Thyroid gland (tissue), 4 donors: ENCODE measurements at regions not wholly inside any gene's neighbourhood (a gene's known extent, or its start where the extent isn't known, plus 50 kb on each side); places are given as distances from the start of the nearest gene placed in this dataset.

Source experiments
- DNase-seq, 2 donors: peaks; one replicate each; pipeline ENCODE4 v3.0.0-alpha.2; 2019
- H3K27ac ChIP-seq, 3 donors: fragments of 200-600 bp; sonication (generic); 1 replicate in 2 of 3; 2 replicates in 1 of 3; pipeline ENCODE4 v1.5.1; 2016 to 2019; ENCODE audit warnings: mild to moderate bottlenecking in 1 of 3, moderate library complexity in 1 of 3
- H3K27me3 ChIP-seq: fragments of 200-600 bp; sonication (generic); one replicate; pipeline ENCODE4 v1.5.1; 2019
- H3K36me3 ChIP-seq, 2 donors: fragments of 200-600 bp; sonication (generic); one replicate each; pipeline ENCODE4 v1.5.1; 2016 to 2019
- H3K4me1 ChIP-seq, 2 donors: fragments of 200-600 bp; sonication (generic); one replicate each; pipeline ENCODE4 v1.5.1; 2017 to 2019
- H3K4me3 ChIP-seq, 3 donors: fragments of 200-600 bp; sonication (generic); replicated peaks in 1 of 3; 1 replicate in 2 of 3; 2 replicates in 1 of 3; pipeline ENCODE4 v1.5.1; 2016; ENCODE audit warnings: mild to moderate bottlenecking in 1 of 3
- H3K9me3 ChIP-seq: fragments of 200-600 bp; sonication (generic); one replicate; pipeline ENCODE4 v1.5.1; 2017
- CTCF ChIP-seq, 6 experiments: fragments of 200-600 bp in 3 of 6; fragments of 450-650 bp in 3 of 6; sonication (generic) in 3 of 6; IDR thresholded peaks; one replicate each; pipeline ENCODE4 v1.5.1; 2016 to 2019; ENCODE audit warnings: antibody characterized with exemption in 6 of 6, mild to moderate bottlenecking in 2 of 6, inconsistent platforms in 1 of 6, moderate library complexity in 1 of 6
- POLR2A ChIP-seq, 2 donors: fragments of 450-650 bp; IDR thresholded peaks; one replicate each; pipeline ENCODE4 v1.6.1; 2017; ENCODE audit warnings: antibody characterized with exemption in 2 of 2, mild to moderate bottlenecking in 2 of 2, moderate library complexity in 1 of 2
- WGBS, 2 donors: methylation state at CpG; one replicate each; pipeline ENCODE4 v1.1.5; 2017; 5-methylcytosine and 5-hydroxymethylcytosine counted together
- intact Hi-C: fragments of 100-400 bp; cut with DNase I; formaldehyde crosslinking; loops from one replicate; pipeline ENCODE4 v1.15.1; 2023

GRCh38 chr2:34549710-34550345, 950.7 kb upstream of the FAM98A start:
- intact Hi-C loops = no loop called here

GRCh38 chr2:34547900-34548299, 948.8 kb upstream of the FAM98A start:
- intact Hi-C loops = no loop called here
- H3K9me3 ChIP-seq = no peaks in the 10 kb centered on the region
- H3K36me3 ChIP-seq = no peaks in the 10 kb centered on the region
- no peak overlapping the region for H3K4me3 ChIP-seq
- H3K4me1 ChIP-seq = no peaks in the 10 kb centered on the region
- DNase-seq = no peak
- H3K27me3 ChIP-seq = no peaks in the 10 kb centered on the region
- no peak overlapping the region for H3K27ac ChIP-seq
- TF ChIP-seq CTCF (IDR thresholded peaks at IDR 0.05) = no peak
- no peak for TF ChIP-seq POLR2A (IDR thresholded peaks at IDR 0.05)
- 37 to 57% methylated on average over 2 to 3 of the region's 3 CpGs for WGBS, 2 donors

More at GRCh38 chr2:34549710-34550345, 950.7 kb upstream of the FAM98A start:
- WGBS, 2 donors = 88 to 92% methylated on average over 3 of the region's 3 CpGs
- TF ChIP-seq CTCF (IDR thresholded peaks at IDR 0.05) (no peak), POLR2A (IDR thresholded peaks at IDR 0.05) (no peak)
- H3K27ac ChIP-seq = no peak overlapping the region
- H3K4me1 ChIP-seq = no peaks in the 10 kb centered on the region
- no peak for DNase-seq
- H3K4me3 ChIP-seq = no peak overlapping the region
- H3K36me3 ChIP-seq = no peaks in the 10 kb centered on the region
- H3K27me3 ChIP-seq = no peaks in the 10 kb centered on the region
- no peaks in the 10 kb centered on the region for H3K9me3 ChIP-seq

- Histone ChIP-seq H3K27ac (no peak overlapping the region), H3K27me3 (no peaks in the 10 kb centered on the region), H3K4me1 (no peaks in the 10 kb centered on the region), H3K36me3 (no peaks in the 10 kb centered on the region), H3K4me3 (no peak overlapping the region), H3K9me3 (no peaks in the 10 kb centered on the region)
- TF ChIP-seq CTCF (IDR thresholded peaks at IDR 0.05) (no peak), POLR2A (IDR thresholded peaks at IDR 0.05) (no peak)
- intact Hi-C loops = no loop called here
- no peak for DNase-seq
- 85 to 86% methylated on average over 3 to 4 of the region's 4 CpGs for WGBS, 2 donors
Observed at GRCh38 chr2:34547340-34547739, 948.2 kb upstream of the FAM98A start.

GRCh38 chr2:34545486-34546136, 946.5 kb upstream of the FAM98A start:
- no peaks in the 10 kb centered on the region for H3K27me3 ChIP-seq
- WGBS, 2 donors = 92 to 96% methylated on average over 6 to 12 of the region's 12 CpGs
- intact Hi-C loops = no loop called here
- no peak overlapping the region for H3K4me3 ChIP-seq
- H3K27ac ChIP-seq = no peak overlapping the region
- no peak for DNase-seq
- TF ChIP-seq CTCF (IDR thresholded peaks at IDR 0.05) = no peak
- no peak for TF ChIP-seq POLR2A (IDR thresholded peaks at IDR 0.05)
- no peaks in the 10 kb centered on the region for H3K36me3 ChIP-seq
- H3K4me1 ChIP-seq = no peaks in the 10 kb centered on the region
- no peaks in the 10 kb centered on the region for H3K9me3 ChIP-seq

GRCh38 chr2:34534761-34535160, 935.7 kb upstream of the FAM98A start:
- H3K9me3 ChIP-seq = no peaks in the 10 kb centered on the region
- H3K36me3 ChIP-seq = no peaks in the 10 kb centered on the region
- H3K27ac ChIP-seq = no peak overlapping the region
- no peaks in the 10 kb centered on the region for H3K27me3 ChIP-seq
- 61 to 66% methylated on average over 3 of the region's 3 CpGs for WGBS, 2 donors
- DNase-seq = no peak
- H3K4me3 ChIP-seq = no peak overlapping the region
- intact Hi-C loops = no loop called here
- TF ChIP-seq CTCF (IDR thresholded peaks at IDR 0.05) (no peak), POLR2A (IDR thresholded peaks at IDR 0.05) (no peak)
- no peaks in the 10 kb centered on the region for H3K4me1 ChIP-seq
